DOHH2 (cell line): ENCODE measurements at regions not wholly inside any gene's neighbourhood (a gene's known extent, or its start where the extent isn't known, plus 50 kb on each side); places are given as distances from the start of the nearest gene placed in this dataset.

Source experiments
- H3F3A ChIP-seq: fragments of 200-600 bp; sonication (generic), shearing (Covaris generic); 2 replicates; pipeline ENCODE4 v1.6.0; 2016; ENCODE audit warnings: antibody characterized with exemption, mild to moderate bottlenecking; ENCODE audit not compliant: control insufficient read depth, insufficient read depth
- H3K27ac ChIP-seq: fragments of 200-600 bp; sonication (generic); 2 replicates; pipeline ENCODE4 v1.5.1; 2014; ENCODE audit warnings: low read depth, mild to moderate bottlenecking, low read length, moderate library complexity
- H3K27me3 ChIP-seq: fragments of 200-600 bp; sonication (generic); 2 replicates; pipeline ENCODE4 v1.6.1; 2014; ENCODE audit warnings: mild to moderate bottlenecking, low read length, mixed read lengths; ENCODE audit not compliant: control insufficient read depth
- H3K36me3 ChIP-seq: fragments of 200-600 bp; sonication (generic); 2 replicates; pipeline ENCODE4 v1.6.1; 2014; ENCODE audit warnings: mild to moderate bottlenecking, low read length, moderate library complexity, mixed read lengths; ENCODE audit not compliant: control insufficient read depth
- H3K4me1 ChIP-seq: fragments of 200-600 bp; sonication (generic); 2 replicates; pipeline ENCODE4 v1.6.1; 2014; ENCODE audit warnings: mild to moderate bottlenecking, low read length, mixed read lengths; ENCODE audit not compliant: control insufficient read depth
- H3K4me2 ChIP-seq: fragments of 200-600 bp; sonication (generic); 2 replicates; pipeline ENCODE4 v1.6.0; 2014; ENCODE audit warnings: mild to moderate bottlenecking, low read length, moderate library complexity
- H3K4me3 ChIP-seq: fragments of 200-600 bp; sonication (generic); 2 replicates; pipeline ENCODE4 v1.5.1; 2014; ENCODE audit warnings: mild to moderate bottlenecking, low read length, mixed read lengths
- H3K79me2 ChIP-seq: fragments of 200-600 bp; sonication (generic); 2 replicates; pipeline ENCODE4 v1.6.1; 2014; ENCODE audit warnings: mild to moderate bottlenecking, low read length, mixed read lengths; ENCODE audit not compliant: control insufficient read depth
- H3K9me2 ChIP-seq: fragments of 200-600 bp; sonication (generic); replicated peaks from 2 replicates; pipeline ENCODE4 v1.6.1; 2014; ENCODE audit warnings: mild to moderate bottlenecking, low read length, mixed read lengths; ENCODE audit not compliant: control insufficient read depth
- H3K9me3 ChIP-seq: fragments of 200-600 bp; sonication (generic); 2 replicates; pipeline ENCODE4 v1.6.1; 2014; ENCODE audit warnings: antibody characterized with exemption, low read length, mixed read lengths; ENCODE audit not compliant: control insufficient read depth, insufficient read depth
- H4K20me1 ChIP-seq: fragments of 200-600 bp; sonication (generic); 2 replicates; pipeline ENCODE4 v1.6.0; 2014; ENCODE audit warnings: low read depth, mild to moderate bottlenecking, antibody characterized with exemption, low read length, moderate library complexity; ENCODE audit not compliant: control insufficient read depth, insufficient read depth
- EZH2phosphoT487 ChIP-seq: fragments of 200-600 bp; sonication (generic); IDR thresholded peaks from 2 replicates; pipeline ENCODE4 v1.6.1; 2017; ENCODE audit warnings: borderline replicate concordance, mild to moderate bottlenecking, antibody characterized with exemption, low read length, moderate library complexity, mixed read lengths
- TF ChIP-seq, protein P1 (sequence below): fragments of 200-600 bp; sonication (generic); IDR thresholded peaks from one replicate; pipeline ENCODE4 v1.5.1; 2014; ENCODE audit warnings: antibody characterized with exemption, mild to moderate bottlenecking, low read depth, low read length; ENCODE audit not compliant: poor library complexity, severe bottlenecking

DNA sequence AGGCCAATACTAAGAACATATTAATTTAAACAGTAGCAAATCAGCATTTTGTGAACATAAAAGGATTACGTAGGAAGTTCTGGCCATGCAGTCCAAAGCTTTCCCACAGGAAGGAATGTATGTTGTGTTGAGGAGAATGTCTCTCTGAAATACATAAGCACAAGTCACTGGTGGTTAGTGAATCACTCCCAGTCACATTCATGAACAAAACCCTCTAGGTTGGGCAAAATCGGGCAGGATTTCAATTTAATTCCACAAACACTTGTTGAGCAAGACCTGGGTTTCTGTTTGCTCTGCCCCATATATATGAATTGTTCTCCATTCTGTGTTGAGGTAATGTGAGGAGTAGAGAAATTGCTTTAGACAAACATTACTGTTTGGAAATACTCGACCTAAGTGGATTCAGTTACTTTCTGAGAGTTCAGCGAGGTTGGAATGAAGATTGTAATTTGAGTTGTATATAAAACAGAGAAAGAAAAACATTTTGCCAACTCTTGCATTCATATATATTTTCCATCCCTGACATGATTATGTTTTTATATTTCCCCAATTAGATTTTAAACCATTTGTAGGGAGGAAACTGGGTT, 127.6 kb upstream of the RPS23 start:
- no peak overlapping the region for H3K4me2 ChIP-seq
- H3K79me2 ChIP-seq, result no peaks in the 10 kb centered on the region
- no peaks in the 10 kb centered on the region for H3K9me2 ChIP-seq
- H3K4me3 ChIP-seq, result no peak overlapping the region
- no peaks in the 10 kb centered on the region for H3K27me3 ChIP-seq
- H3K36me3 ChIP-seq, result no peaks in the 10 kb centered on the region
- no peak for TF ChIP-seq EZH2phosphoT487
- TF ChIP-seq, protein P1, sequence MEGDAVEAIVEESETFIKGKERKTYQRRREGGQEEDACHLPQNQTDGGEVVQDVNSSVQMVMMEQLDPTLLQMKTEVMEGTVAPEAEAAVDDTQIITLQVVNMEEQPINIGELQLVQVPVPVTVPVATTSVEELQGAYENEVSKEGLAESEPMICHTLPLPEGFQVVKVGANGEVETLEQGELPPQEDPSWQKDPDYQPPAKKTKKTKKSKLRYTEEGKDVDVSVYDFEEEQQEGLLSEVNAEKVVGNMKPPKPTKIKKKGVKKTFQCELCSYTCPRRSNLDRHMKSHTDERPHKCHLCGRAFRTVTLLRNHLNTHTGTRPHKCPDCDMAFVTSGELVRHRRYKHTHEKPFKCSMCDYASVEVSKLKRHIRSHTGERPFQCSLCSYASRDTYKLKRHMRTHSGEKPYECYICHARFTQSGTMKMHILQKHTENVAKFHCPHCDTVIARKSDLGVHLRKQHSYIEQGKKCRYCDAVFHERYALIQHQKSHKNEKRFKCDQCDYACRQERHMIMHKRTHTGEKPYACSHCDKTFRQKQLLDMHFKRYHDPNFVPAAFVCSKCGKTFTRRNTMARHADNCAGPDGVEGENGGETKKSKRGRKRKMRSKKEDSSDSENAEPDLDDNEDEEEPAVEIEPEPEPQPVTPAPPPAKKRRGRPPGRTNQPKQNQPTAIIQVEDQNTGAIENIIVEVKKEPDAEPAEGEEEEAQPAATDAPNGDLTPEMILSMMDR, result no peak
- no peaks in the 10 kb centered on the region for H3K4me1 ChIP-seq
- no peaks in the 10 kb centered on the region for H3F3A ChIP-seq
- H3K9me3 ChIP-seq, result no peaks in the 10 kb centered on the region
- no peaks in the 10 kb centered on the region for H4K20me1 ChIP-seq
- H3K27ac ChIP-seq, result no peak overlapping the region

DNA sequence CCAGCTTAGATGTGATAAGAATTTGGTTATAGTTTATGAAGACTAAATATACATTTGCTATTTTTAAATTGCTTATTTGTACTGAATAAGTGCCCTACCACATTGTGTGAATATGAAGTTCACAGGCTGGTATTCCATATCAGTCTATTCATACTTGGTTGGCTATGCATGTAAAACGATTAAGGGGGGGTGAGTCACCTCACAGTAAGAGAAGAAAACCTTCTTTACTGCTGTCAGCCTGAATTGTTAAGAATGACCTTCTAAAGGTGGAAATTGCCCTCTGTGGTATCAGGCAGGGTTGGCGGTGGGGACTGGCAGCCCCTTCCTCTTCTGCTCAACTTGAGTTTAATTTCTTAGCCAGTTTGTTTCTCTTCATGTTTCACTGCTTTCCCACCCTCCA, 127.0 kb upstream of the RPS23 start:
- TF ChIP-seq, protein P1, result no peak
- TF ChIP-seq EZH2phosphoT487, result no peak
- no peaks in the 10 kb centered on the region for H3K27me3 ChIP-seq
- no peaks in the 10 kb centered on the region for H3K9me2 ChIP-seq
- H3K4me1 ChIP-seq, result no peaks in the 10 kb centered on the region
- no peaks in the 10 kb centered on the region for H3K9me3 ChIP-seq
- H3K4me3 ChIP-seq, result no peak overlapping the region
- no peaks in the 10 kb centered on the region for H3K36me3 ChIP-seq
- no peaks in the 10 kb centered on the region for H3K79me2 ChIP-seq
- H3K4me2 ChIP-seq, result no peak overlapping the region
- no peak overlapping the region for H3K27ac ChIP-seq
- no peaks in the 10 kb centered on the region for H4K20me1 ChIP-seq
- no peaks in the 10 kb centered on the region for H3F3A ChIP-seq

DNA sequence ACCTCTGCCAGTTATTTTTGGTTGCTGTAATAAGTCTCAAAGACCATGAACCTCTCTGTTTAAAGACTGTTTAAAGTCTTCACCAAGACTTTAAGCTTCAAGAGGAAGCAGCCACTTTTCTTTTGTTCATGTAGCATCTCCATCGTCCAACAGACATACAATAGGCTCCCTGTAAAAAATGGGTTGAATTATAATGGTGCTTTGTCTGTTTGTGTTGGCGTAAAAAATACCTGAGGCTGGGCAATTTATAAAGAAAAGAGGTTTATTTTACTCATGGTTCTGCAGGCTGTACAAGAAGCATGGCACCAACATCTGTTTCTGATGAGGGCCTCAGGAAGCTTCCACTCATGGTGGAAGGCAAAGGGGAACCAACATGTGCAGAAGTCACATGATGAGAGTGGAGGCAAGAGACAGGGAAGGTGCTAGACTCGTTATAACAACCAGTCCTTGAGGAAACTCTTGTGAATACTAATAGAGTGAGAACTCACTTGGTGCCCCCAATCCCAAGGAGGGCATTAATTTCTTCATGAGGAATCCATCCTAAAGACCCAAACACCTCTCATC, 126.3 kb upstream of the RPS23 start:
- no peak overlapping the region for H3K27ac ChIP-seq
- no peaks in the 10 kb centered on the region for H3K9me2 ChIP-seq
- H3K4me1 ChIP-seq, result no peaks in the 10 kb centered on the region
- TF ChIP-seq, protein P1, result no peak
- no peak for TF ChIP-seq EZH2phosphoT487
- no peaks in the 10 kb centered on the region for H3F3A ChIP-seq
- H4K20me1 ChIP-seq, result no peaks in the 10 kb centered on the region
- no peaks in the 10 kb centered on the region for H3K79me2 ChIP-seq
- no peak overlapping the region for H3K4me2 ChIP-seq
- no peaks in the 10 kb centered on the region for H3K27me3 ChIP-seq
- H3K36me3 ChIP-seq, result no peaks in the 10 kb centered on the region
- H3K9me3 ChIP-seq, result no peaks in the 10 kb centered on the region
- no peak overlapping the region for H3K4me3 ChIP-seq

DNA sequence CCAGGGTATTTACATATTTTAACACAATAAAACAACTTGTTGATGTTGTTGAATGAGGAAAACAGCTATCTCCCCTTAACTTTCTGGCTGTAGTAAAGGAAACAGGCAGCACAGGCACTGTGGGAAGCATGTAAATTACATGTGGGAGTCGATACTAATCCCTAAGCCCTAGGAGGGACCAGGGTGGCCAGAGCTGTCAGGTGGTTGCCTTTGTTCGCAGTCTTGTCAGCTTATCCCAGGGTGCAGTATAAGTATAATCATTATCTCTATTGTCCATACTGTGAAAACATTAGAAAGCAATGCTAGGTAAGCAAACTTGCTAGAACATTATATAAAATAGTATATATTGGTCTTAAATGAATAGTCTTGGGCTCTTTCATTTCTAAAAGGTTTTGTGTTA, 125.6 kb upstream of the RPS23 start:
- Histone ChIP-seq H3K79me2 (no peaks in the 10 kb centered on the region), H4K20me1 (no peaks in the 10 kb centered on the region), H3K27me3 (no peaks in the 10 kb centered on the region), H3K27ac (no peak overlapping the region), H3K36me3 (no peaks in the 10 kb centered on the region), H3K4me1 (no peaks in the 10 kb centered on the region), H3K4me2 (no peak overlapping the region), H3F3A (no peaks in the 10 kb centered on the region), H3K9me3 (no peaks in the 10 kb centered on the region), H3K4me3 (no peak overlapping the region), H3K9me2 (no peaks in the 10 kb centered on the region)
- no peak for TF ChIP-seq EZH2phosphoT487
- TF ChIP-seq, protein P1, result no peak
